ENCODE measurements at regions not wholly inside any gene's neighbourhood (a gene's known extent, or its start where the extent isn't known, plus 50 kb on each side); places are given as distances from the start of the nearest gene placed in this dataset.

DNA sequence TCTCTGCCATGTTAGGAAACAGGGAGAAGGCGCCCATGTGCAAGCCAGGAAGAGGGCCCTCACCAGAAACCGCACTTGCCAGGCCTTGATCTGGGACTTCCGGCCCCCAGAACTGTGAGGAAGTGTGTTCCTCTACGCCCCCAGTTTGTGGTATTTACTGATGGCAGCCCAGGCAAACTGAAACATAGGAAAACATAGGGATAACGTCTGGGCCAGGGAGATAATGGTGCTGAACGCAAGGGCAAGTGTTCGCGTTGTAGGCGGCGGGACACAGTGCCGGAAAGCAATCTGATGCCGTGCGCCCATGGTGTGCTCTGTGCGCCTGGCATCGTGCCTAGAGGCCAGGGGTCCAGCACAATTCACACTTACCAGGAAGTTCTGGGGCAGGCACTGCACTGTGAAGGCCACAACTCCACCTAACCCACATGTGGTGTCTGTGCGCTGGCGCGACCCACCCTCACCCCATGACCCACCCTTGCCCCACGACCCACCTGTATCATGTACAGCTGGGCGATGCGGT lies 53.6 kb downstream of the ARL6IP4 start:
- H4K20me1 ChIP-seq (ENCODE audit: control insufficient read depth, insufficient read depth, low read length, poor library complexity, severe bottlenecking): no peaks in the 10 kb centered on the region
- Mint-ChIP-seq H3K4me3 (peak overlapping the region; percentile 13), H3K27ac (peak overlapping the region; percentile 5), H3K9me3 (ENCODE audit: insufficient read depth) (no peaks in the 10 kb centered on the region), H3K4me1 (peaks cover 13% of the 10 kb centered on the region), H3K27me3 (no peaks in the 10 kb centered on the region)
- 27% methylated on average over 21 of the region's 21 CpGs for WGBS (ENCODE audit: insufficient coverage)
- H3K4me3 ChIP-seq (ENCODE audit: control extremely low read depth in 1 of 5, extremely low read depth in 1 of 5, insufficient read depth in 1 of 5, low read depth in 2 of 5, low read length in 4 of 5): no peak overlapping the region
- H3K27ac ChIP-seq (ENCODE audit: low read length in 2 of 2): no peak overlapping the region
- peaks cover 0 to 8% of the 10 kb centered on the region in 2 experiments for H3K36me3 ChIP-seq (replicated peaks in 1 of 2; ENCODE audit: control extremely low read depth in 1 of 2, control insufficient read depth in 1 of 2, extremely low read depth in 1 of 2, insufficient read depth in 2 of 2, low read length in 1 of 2)
- POLR2A ChIA-PET: interaction anchor here (0.6 kb wide), 1 partner anchor 23 kb away, joined by 6 read pairs; no protein-coding TSS in a partner anchor
- CTCF ChIA-PET: interaction anchor here (0.9 to 1.5 kb wide), 2 partner anchors 10 to 197 kb away, joined by 3 to 4 read pairs; no protein-coding TSS in a partner anchor
- peaks cover 9 to 14% of the 10 kb centered on the region in 2 donors for H3K4me1 ChIP-seq (ENCODE audit: control insufficient read depth in 2 of 2, insufficient read depth in 2 of 2, low read length in 2 of 2)
- ATAC-seq (ENCODE audit: low read depth) (no peak), DNase-seq (no peak)
- no peaks in the 10 kb centered on the region for H3K9me3 ChIP-seq (ENCODE audit: control extremely low read depth in 1 of 3, control insufficient read depth in 2 of 3, insufficient read depth in 1 of 3, low read length in 2 of 3)
- intact Hi-C loops (cut with micrococcal nuclease): no loop called here
- H3K79me2 ChIP-seq (ENCODE audit: control insufficient read depth, insufficient read depth, low read length): peaks cover 2% of the 10 kb centered on the region
- H3K9ac ChIP-seq (ENCODE audit: low read length): peak overlapping the region; percentile 16
- H3K27me3 ChIP-seq (replicated peaks in 1 of 4; ENCODE audit: control extremely low read depth in 1 of 4, control insufficient read depth in 3 of 4, insufficient read depth in 4 of 4, low read length in 3 of 4): no peaks in the 10 kb centered on the region
- peak overlapping the region; percentile 53 for H3K4me2 ChIP-seq (replicated peaks; ENCODE audit: low read depth, low read length, poor library complexity, severe bottlenecking)
- TF ChIP-seq EZH2 (IDR thresholded peaks at IDR 0.05; ENCODE audit: borderline replicate concordance, insufficient read depth, low read depth, low read length, poor library complexity, severe bottlenecking): no peak
- TF ChIP-seq, protein P1, sequence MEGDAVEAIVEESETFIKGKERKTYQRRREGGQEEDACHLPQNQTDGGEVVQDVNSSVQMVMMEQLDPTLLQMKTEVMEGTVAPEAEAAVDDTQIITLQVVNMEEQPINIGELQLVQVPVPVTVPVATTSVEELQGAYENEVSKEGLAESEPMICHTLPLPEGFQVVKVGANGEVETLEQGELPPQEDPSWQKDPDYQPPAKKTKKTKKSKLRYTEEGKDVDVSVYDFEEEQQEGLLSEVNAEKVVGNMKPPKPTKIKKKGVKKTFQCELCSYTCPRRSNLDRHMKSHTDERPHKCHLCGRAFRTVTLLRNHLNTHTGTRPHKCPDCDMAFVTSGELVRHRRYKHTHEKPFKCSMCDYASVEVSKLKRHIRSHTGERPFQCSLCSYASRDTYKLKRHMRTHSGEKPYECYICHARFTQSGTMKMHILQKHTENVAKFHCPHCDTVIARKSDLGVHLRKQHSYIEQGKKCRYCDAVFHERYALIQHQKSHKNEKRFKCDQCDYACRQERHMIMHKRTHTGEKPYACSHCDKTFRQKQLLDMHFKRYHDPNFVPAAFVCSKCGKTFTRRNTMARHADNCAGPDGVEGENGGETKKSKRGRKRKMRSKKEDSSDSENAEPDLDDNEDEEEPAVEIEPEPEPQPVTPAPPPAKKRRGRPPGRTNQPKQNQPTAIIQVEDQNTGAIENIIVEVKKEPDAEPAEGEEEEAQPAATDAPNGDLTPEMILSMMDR (IDR thresholded peaks at IDR 0.05): no peak
- H2AFZ ChIP-seq (ENCODE audit: insufficient read depth, low read depth, low read length, poor library complexity, severe bottlenecking): peak overlapping the region; percentile 61

DNA sequence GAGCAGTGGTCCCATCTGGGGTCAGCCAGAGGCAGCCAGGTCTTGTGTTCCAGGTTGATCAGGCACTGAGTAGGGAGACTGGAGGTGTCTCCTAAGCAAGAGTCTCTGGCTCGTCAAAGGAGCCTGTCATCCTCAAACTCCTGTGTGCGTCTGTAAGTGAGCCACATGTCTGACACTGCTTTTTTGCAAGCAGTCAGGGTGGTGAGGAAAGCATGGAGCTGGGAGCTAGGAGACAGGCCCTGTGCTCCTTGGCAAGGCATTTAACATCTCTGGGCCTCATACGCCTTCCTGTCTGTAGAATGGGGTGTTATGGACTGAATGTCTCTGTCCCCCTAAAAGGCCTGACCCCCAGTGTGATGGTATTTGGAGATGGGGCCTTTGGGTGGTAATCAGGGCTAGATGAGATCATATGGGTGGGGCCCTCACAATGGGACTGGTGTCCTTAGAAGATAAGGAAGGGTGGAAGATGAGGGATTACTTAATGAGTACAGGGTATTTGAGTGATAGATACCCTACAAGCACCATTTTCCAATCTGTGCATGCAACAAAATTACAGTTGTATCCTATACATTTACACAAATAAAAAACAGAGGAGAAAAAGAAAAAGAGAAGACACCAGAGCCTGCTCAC lies 53.0 kb downstream of the ARL6IP4 start:
- peak overlapping the region; percentile 53 for H3K4me2 ChIP-seq (replicated peaks; ENCODE audit: low read depth, low read length, poor library complexity, severe bottlenecking)

More for the DNA sequence above, 53.0 kb downstream of the ARL6IP4 start:
- TF ChIP-seq, protein P1 (IDR thresholded peaks at IDR 0.05): no peak
- no peaks in the 10 kb centered on the region for H3K9me3 ChIP-seq (ENCODE audit: control extremely low read depth in 1 of 3, control insufficient read depth in 2 of 3, insufficient read depth in 1 of 3, low read length in 2 of 3)
- Mint-ChIP-seq H3K9me3 (ENCODE audit: insufficient read depth) (no peaks in the 10 kb centered on the region), H3K4me1 (peaks cover 13% of the 10 kb centered on the region), H3K27ac (no peak overlapping the region), H3K27me3 (no peaks in the 10 kb centered on the region), H3K4me3 (peak overlapping the region; percentile 13)
- H3K27me3 ChIP-seq (replicated peaks in 1 of 4; ENCODE audit: control extremely low read depth in 1 of 4, control insufficient read depth in 3 of 4, insufficient read depth in 4 of 4, low read length in 3 of 4): no peaks in the 10 kb centered on the region
- no peak overlapping the region for H3K4me3 ChIP-seq (ENCODE audit: control extremely low read depth in 1 of 5, extremely low read depth in 1 of 5, insufficient read depth in 1 of 5, low read depth in 2 of 5, low read length in 4 of 5)
- H3K27ac ChIP-seq (ENCODE audit: low read length in 2 of 2): no peak overlapping the region
- CTCF ChIA-PET: no interaction called here
- intact Hi-C loops (cut with micrococcal nuclease): no loop called here
- H3K36me3 ChIP-seq (replicated peaks in 1 of 2; ENCODE audit: control extremely low read depth in 1 of 2, control insufficient read depth in 1 of 2, extremely low read depth in 1 of 2, insufficient read depth in 2 of 2, low read length in 1 of 2): peaks cover 0 to 8% of the 10 kb centered on the region in 2 experiments
- DNase-seq (no peak), ATAC-seq (ENCODE audit: low read depth) (no peak)
- peak overlapping the region; percentile 16 for H3K9ac ChIP-seq (ENCODE audit: low read length)
- H3K4me1 ChIP-seq (ENCODE audit: control insufficient read depth in 2 of 2, insufficient read depth in 2 of 2, low read length in 2 of 2): peaks cover 9 to 14% of the 10 kb centered on the region in 2 donors
- H2AFZ ChIP-seq (ENCODE audit: insufficient read depth, low read depth, low read length, poor library complexity, severe bottlenecking): peak overlapping the region; percentile 61
- peaks cover 6% of the 10 kb centered on the region for H3K79me2 ChIP-seq (ENCODE audit: control insufficient read depth, insufficient read depth, low read length)
- no peaks in the 10 kb centered on the region for H4K20me1 ChIP-seq (ENCODE audit: control insufficient read depth, insufficient read depth, low read length, poor library complexity, severe bottlenecking)
- 95% methylated on average over 3 of the region's 3 CpGs for WGBS (ENCODE audit: insufficient coverage)
- POLR2A ChIA-PET: no interaction called here

Data from B cell (primary cell).